ENCODE measurements at regions not wholly inside any gene's neighbourhood (a gene's known extent, or its start where the extent isn't known, plus 50 kb on each side); places are given as distances from the start of the nearest gene placed in this dataset.

DNA sequence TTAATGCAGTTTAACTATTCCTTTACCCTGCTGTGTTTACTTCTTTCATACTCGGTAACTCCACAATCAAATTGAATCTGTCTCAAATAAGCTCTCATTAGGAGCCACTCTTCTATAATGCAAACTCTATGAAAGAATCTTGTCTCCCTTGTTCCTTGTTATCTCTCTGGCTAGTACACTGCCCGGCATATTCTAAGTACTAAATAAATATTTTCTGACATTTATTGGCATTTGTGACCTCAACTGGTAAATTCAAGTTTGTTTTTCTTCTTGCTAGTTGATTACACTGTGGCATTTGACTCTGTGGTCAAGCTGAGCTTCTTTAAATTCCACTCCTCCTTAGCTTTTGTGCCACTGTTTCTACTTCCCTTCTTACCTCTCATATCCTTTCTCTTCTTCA, 237.6 kb upstream of the KHDRBS2 start:
- no peak for TF ChIP-seq POLR2AphosphoS5 (IDR thresholded peaks at IDR 0.05; ENCODE audit: insufficient read depth, low read depth, low read length)
- no peak for TF ChIP-seq EZH2 (IDR thresholded peaks at IDR 0.05; ENCODE audit: borderline replicate concordance, low read depth, low read length, severe bottlenecking)
- TF ChIP-seq, protein P1, sequence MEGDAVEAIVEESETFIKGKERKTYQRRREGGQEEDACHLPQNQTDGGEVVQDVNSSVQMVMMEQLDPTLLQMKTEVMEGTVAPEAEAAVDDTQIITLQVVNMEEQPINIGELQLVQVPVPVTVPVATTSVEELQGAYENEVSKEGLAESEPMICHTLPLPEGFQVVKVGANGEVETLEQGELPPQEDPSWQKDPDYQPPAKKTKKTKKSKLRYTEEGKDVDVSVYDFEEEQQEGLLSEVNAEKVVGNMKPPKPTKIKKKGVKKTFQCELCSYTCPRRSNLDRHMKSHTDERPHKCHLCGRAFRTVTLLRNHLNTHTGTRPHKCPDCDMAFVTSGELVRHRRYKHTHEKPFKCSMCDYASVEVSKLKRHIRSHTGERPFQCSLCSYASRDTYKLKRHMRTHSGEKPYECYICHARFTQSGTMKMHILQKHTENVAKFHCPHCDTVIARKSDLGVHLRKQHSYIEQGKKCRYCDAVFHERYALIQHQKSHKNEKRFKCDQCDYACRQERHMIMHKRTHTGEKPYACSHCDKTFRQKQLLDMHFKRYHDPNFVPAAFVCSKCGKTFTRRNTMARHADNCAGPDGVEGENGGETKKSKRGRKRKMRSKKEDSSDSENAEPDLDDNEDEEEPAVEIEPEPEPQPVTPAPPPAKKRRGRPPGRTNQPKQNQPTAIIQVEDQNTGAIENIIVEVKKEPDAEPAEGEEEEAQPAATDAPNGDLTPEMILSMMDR (IDR thresholded peaks at IDR 0.05; ENCODE audit: extremely low read depth in 1 of 2, insufficient read depth in 1 of 2, low read depth in 1 of 2, low read length in 2 of 2), result no peak
- no peak for TF ChIP-seq POLR2A (IDR thresholded peaks at IDR 0.05; ENCODE audit: low read depth, low read length)
- TF ChIP-seq, protein P2, sequence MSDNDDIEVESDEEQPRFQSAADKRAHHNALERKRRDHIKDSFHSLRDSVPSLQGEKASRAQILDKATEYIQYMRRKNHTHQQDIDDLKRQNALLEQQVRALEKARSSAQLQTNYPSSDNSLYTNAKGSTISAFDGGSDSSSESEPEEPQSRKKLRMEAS (IDR thresholded peaks at IDR 0.05; ENCODE audit: insufficient read depth, insufficient read length), result no peak
